ENCODE measurements at regions not wholly inside any gene's neighbourhood (a gene's known extent, or its start where the extent isn't known, plus 50 kb on each side); places are given as distances from the start of the nearest gene placed in this dataset.

DNA sequence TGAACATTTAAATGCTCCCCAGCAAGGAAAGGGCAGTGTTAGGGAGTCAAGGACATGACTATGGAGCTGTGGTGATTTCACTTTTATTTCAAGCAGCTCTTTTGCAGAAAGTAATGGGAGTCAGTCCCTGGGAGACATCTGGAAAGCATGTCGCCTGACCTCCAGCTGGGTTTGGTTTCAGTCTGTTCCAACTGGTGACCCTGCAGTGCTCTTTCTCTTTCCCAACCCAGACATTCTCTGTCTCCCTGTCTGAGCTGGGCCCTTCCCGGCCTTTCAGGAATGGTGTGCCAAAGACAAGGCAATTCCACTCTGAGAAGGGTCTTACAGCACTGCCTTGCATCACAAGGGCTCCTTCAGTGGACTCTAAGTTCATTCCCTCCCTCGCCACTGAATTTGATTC lies 323.2 kb downstream of the OSR1 start:
- TF ChIP-seq CTCF (conservative IDR thresholded peaks at IDR 0.05) (no peak), ZFX (IDR thresholded peaks at IDR 0.05) (no peak)
